Vagina (tissue), 2 donors: ENCODE measurements at regions not wholly inside any gene's neighbourhood (a gene's known extent, or its start where the extent isn't known, plus 50 kb on each side); places are given as distances from the start of the nearest gene placed in this dataset.

Experiments
- DNase-seq, 2 donors: peaks; one replicate each; pipeline ENCODE4 v3.0.0-alpha.2; 2017; ENCODE audit errors: extremely low spot score in 2 of 2
- H3K27ac ChIP-seq: fragments of 200-600 bp; sonication (generic); one replicate; pipeline ENCODE4 v1.5.1; 2019
- H3K27me3 ChIP-seq: fragments of 200-600 bp; sonication (generic); one replicate; pipeline ENCODE4 v1.5.1; 2019
- H3K36me3 ChIP-seq, 2 donors: fragments of 200-600 bp; sonication (generic); one replicate each; pipeline ENCODE4 v1.5.1; 2017 to 2019
- H3K4me1 ChIP-seq: fragments of 200-600 bp; sonication (generic); one replicate; pipeline ENCODE4 v1.5.1; 2019
- H3K4me3 ChIP-seq, 2 donors: fragments of 200-600 bp; sonication (generic); 1 replicate in 1 of 2; 2 replicates in 1 of 2; pipeline ENCODE4 v1.5.1; 2016 to 2019
- H3K9me3 ChIP-seq: fragments of 200-600 bp; sonication (generic); one replicate; pipeline ENCODE4 v1.5.1; 2019
- POLR2A ChIP-seq, 2 donors: fragments of 450-650 bp; IDR thresholded peaks; one replicate each; pipeline ENCODE4 v1.6.1; 2017; ENCODE audit warnings: antibody characterized with exemption in 2 of 2, mild to moderate bottlenecking in 2 of 2, moderate library complexity in 2 of 2
- POLR2AphosphoS5 ChIP-seq, 2 donors: sonication (generic); formaldehyde crosslinking; IDR thresholded peaks; one replicate each; pipeline ENCODE4 v1.9.0; 2017; ENCODE audit warnings: antibody characterized with exemption in 2 of 2, mild to moderate bottlenecking in 2 of 2, low read depth in 1 of 2; ENCODE audit not compliant: insufficient read depth in 1 of 2
- intact Hi-C: fragments of 100-400 bp; cut with DNase I; formaldehyde crosslinking; loops from one replicate; pipeline ENCODE4 v1.15.1; 2023
- TF ChIP-seq, protein P1 (sequence below), 3 experiments: fragments of 450-650 bp in 2 of 3; fragments of 200-600 bp in 1 of 3; sonication (generic) in 1 of 3; IDR thresholded peaks; one replicate each; pipeline ENCODE4 v1.5.1; 2017 to 2019; ENCODE audit warnings: antibody characterized with exemption in 3 of 3, mild to moderate bottlenecking in 2 of 3, moderate library complexity in 2 of 3

DNA sequence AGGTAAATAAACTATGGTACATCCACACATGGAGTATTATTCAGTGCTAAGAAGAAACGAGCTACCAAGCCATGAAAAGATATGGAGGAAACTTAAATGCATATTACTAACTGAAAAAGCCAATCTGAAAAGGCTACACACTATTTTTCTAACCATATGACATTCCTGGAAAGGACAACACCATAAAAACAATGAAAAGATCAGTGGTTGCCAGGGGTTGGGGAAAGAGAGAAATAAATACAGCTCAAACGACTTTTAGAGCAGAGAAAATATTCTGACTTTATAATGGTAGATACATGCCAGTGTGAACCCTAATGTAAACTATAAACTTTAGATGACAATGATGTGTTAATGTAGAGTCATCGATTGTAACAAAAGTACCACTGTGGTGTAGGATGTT, 225.9 kb upstream of the BTBD3 start:
- Histone ChIP-seq H3K4me3 (no peak overlapping the region), H3K36me3 (no peaks in the 10 kb centered on the region), H3K4me1 (peaks cover 11% of the 10 kb centered on the region), H3K9me3 (no peaks in the 10 kb centered on the region), H3K27me3 (no peaks in the 10 kb centered on the region), H3K27ac (no peak overlapping the region)
- DNase-seq, result no peak
- intact Hi-C loops, result no loop called here
- no peak for TF ChIP-seq POLR2A (IDR thresholded peaks at IDR 0.05)
- TF ChIP-seq, protein P1, sequence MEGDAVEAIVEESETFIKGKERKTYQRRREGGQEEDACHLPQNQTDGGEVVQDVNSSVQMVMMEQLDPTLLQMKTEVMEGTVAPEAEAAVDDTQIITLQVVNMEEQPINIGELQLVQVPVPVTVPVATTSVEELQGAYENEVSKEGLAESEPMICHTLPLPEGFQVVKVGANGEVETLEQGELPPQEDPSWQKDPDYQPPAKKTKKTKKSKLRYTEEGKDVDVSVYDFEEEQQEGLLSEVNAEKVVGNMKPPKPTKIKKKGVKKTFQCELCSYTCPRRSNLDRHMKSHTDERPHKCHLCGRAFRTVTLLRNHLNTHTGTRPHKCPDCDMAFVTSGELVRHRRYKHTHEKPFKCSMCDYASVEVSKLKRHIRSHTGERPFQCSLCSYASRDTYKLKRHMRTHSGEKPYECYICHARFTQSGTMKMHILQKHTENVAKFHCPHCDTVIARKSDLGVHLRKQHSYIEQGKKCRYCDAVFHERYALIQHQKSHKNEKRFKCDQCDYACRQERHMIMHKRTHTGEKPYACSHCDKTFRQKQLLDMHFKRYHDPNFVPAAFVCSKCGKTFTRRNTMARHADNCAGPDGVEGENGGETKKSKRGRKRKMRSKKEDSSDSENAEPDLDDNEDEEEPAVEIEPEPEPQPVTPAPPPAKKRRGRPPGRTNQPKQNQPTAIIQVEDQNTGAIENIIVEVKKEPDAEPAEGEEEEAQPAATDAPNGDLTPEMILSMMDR (IDR thresholded peaks at IDR 0.05), result no peak
- TF ChIP-seq POLR2AphosphoS5 (IDR thresholded peaks at IDR 0.05; ENCODE audit: insufficient read depth in 1 of 2, low read depth in 1 of 2), result no peak

- TF ChIP-seq POLR2AphosphoS5 (IDR thresholded peaks at IDR 0.05; ENCODE audit: insufficient read depth in 1 of 2, low read depth in 1 of 2) (no peak), POLR2A (IDR thresholded peaks at IDR 0.05) (no peak)
- TF ChIP-seq, protein P1 (IDR thresholded peaks at IDR 0.05), result no peak
- intact Hi-C loops, result no loop called here
- H3K36me3 ChIP-seq, result no peaks in the 10 kb centered on the region
- no peaks in the 10 kb centered on the region for H3K9me3 ChIP-seq
- no peak for DNase-seq
- peaks cover 5% of the 10 kb centered on the region for H3K4me1 ChIP-seq
- no peak overlapping the region for H3K4me3 ChIP-seq
- H3K27me3 ChIP-seq, result no peaks in the 10 kb centered on the region
- H3K27ac ChIP-seq, result no peak overlapping the region
Measured at GRCh38 chr20:11692567-11692966, 225.1 kb upstream of the BTBD3 start.

GRCh38 chr20:11694467-11694866, 223.2 kb upstream of the BTBD3 start:
- Histone ChIP-seq H3K4me1 (peaks cover 5% of the 10 kb centered on the region), H3K27me3 (no peaks in the 10 kb centered on the region), H3K4me3 (no peak overlapping the region), H3K27ac (no peak overlapping the region), H3K9me3 (no peaks in the 10 kb centered on the region), H3K36me3 (no peaks in the 10 kb centered on the region)
- TF ChIP-seq, protein P1 (IDR thresholded peaks at IDR 0.05), result no peak
- TF ChIP-seq POLR2A (IDR thresholded peaks at IDR 0.05) (no peak), POLR2AphosphoS5 (IDR thresholded peaks at IDR 0.05; ENCODE audit: insufficient read depth in 1 of 2, low read depth in 1 of 2) (no peak)
- intact Hi-C loops, result no loop called here
- DNase-seq, result no peak

- intact Hi-C loops, result no loop called here
- H3K4me1 ChIP-seq, result peaks cover 5% of the 10 kb centered on the region
- H3K4me3 ChIP-seq, result no peak overlapping the region
- no peaks in the 10 kb centered on the region for H3K9me3 ChIP-seq
- TF ChIP-seq, protein P1 (IDR thresholded peaks at IDR 0.05), result no peak
- TF ChIP-seq POLR2AphosphoS5 (IDR thresholded peaks at IDR 0.05; ENCODE audit: insufficient read depth in 1 of 2, low read depth in 1 of 2) (no peak), POLR2A (IDR thresholded peaks at IDR 0.05) (no peak)
- no peak for DNase-seq
- no peak overlapping the region for H3K27ac ChIP-seq
- H3K36me3 ChIP-seq, result no peaks in the 10 kb centered on the region
- H3K27me3 ChIP-seq, result no peaks in the 10 kb centered on the region
Measured at GRCh38 chr20:11697055-11697454, 220.6 kb upstream of the BTBD3 start.

DNA sequence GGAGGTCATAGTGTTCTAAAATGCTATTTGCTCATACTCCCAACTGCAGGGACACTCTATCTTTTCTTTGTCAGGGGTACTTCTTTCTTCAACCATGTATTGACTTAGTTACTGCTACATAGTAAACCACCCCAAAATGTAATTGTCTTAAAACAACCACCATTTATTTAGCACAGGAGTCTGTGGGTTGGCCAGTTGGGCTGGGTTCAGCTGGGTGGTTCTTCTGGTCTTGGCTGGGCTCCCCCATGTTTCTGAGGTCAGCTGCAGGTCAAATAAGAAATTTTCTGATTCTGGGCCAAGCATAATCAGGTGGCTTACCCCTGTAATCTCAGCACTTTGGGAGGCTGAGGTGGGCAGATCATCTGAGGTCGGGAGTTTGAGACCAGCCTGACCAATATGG, 220.0 kb upstream of the BTBD3 start:
- Histone ChIP-seq H3K36me3 (no peaks in the 10 kb centered on the region), H3K27me3 (no peaks in the 10 kb centered on the region), H3K27ac (no peak overlapping the region), H3K9me3 (no peaks in the 10 kb centered on the region), H3K4me3 (no peak overlapping the region), H3K4me1 (peaks cover 4% of the 10 kb centered on the region)
- intact Hi-C loops, result no loop called here
- no peak for DNase-seq
- TF ChIP-seq, protein P1 (IDR thresholded peaks at IDR 0.05), result no peak
- TF ChIP-seq POLR2AphosphoS5 (IDR thresholded peaks at IDR 0.05; ENCODE audit: insufficient read depth in 1 of 2, low read depth in 1 of 2) (no peak), POLR2A (IDR thresholded peaks at IDR 0.05) (no peak)
